ENCODE measurements at regions not wholly inside any gene's neighbourhood (a gene's known extent, or its start where the extent isn't known, plus 50 kb on each side); places are given as distances from the start of the nearest gene placed in this dataset.

- no peak for TF ChIP-seq CTCF (IDR thresholded peaks at IDR 0.05)
- no peak for TF ChIP-seq ZFX (IDR thresholded peaks at IDR 0.05; ENCODE audit: borderline replicate concordance)
Measured at GRCh38 chr12:58419905-58420304, 478.5 kb downstream of the ATP23 start.
